SK-N-SH (cell line): ENCODE measurements at regions not wholly inside any gene's neighbourhood (a gene's known extent, or its start where the extent isn't known, plus 50 kb on each side); places are given as distances from the start of the nearest gene placed in this dataset.

Experiments used
- CTCF ChIA-PET: fragments of 300-600, 350-600 bp; formaldehyde crosslinking; extraction: SDS; loops from one replicate; lab custom pipeline; 2021; lab: Yijun Ruan, JAX
- POLR2A ChIA-PET: fragments of 350-600 bp; sonication (Branson Sonifier 250); formaldehyde crosslinking; extraction: SDS; loops from one replicate; lab custom pipeline; 2020; ENCODE audit warnings: antibody characterized with exemption, inconsistent platforms; lab: Yijun Ruan, JAX
- DNase-seq: peaks from one replicate; pipeline ENCODE4 v3.0.0; 2012
- H2AFZ ChIP-seq: fragments of 200-600 bp; sonication (generic); 2 replicates; pipeline ENCODE4 v1.8.1; 2016; ENCODE audit warnings: antibody characterized with exemption, mild to moderate bottlenecking, low read depth
- H3F3A ChIP-seq: fragments of 200-600 bp; sonication (generic); replicated peaks from 2 replicates; pipeline ENCODE3; 2016; ENCODE audit warnings: antibody characterized with exemption, mild to moderate bottlenecking; ENCODE audit not compliant: insufficient read depth
- H3K27ac ChIP-seq, 2 experiments: fragments of 200-500 bp in 1 of 2; fragments of 200-600 bp in 1 of 2; sonication (Bioruptor generic) in 1 of 2; sonication (generic), shearing (Covaris generic) in 1 of 2; 2 replicates each; pipeline versions ENCODE4 v1.5.1 to v1.6.1; 2014 to 2016; ENCODE audit warnings: low read depth in 2 of 2, inconsistent platforms in 1 of 2, low read length in 1 of 2, mild to moderate bottlenecking in 1 of 2, mixed read lengths in 1 of 2
- H3K27me3 ChIP-seq: fragments of 200-600 bp; sonication (generic), shearing (Covaris generic); 2 replicates; pipeline ENCODE4 v1.6.1; 2016; ENCODE audit warnings: mixed run types; ENCODE audit not compliant: insufficient read depth
- H3K36me3 ChIP-seq, 2 experiments: fragments of 200-500 bp in 1 of 2; fragments of 200-600 bp in 1 of 2; sonication (Bioruptor generic) in 1 of 2; sonication (generic) in 1 of 2; replicated peaks in 1 of 2; 2 replicates each; pipeline versions ENCODE3 to v1.5.1; 2014 to 2016; ENCODE audit warnings: low read length in 1 of 2, mild to moderate bottlenecking in 1 of 2; ENCODE audit not compliant: insufficient read depth in 2 of 2, control insufficient read depth in 1 of 2
- H3K4me1 ChIP-seq, 2 experiments: fragments of 200-500 bp in 1 of 2; fragments of 200-600 bp in 1 of 2; sonication (Bioruptor generic) in 1 of 2; sonication (generic), shearing (Covaris generic) in 1 of 2; 2 replicates each; pipeline versions ENCODE4 v1.5.1 to v1.6.1; 2014 to 2016; ENCODE audit warnings: low read depth in 1 of 2, low read length in 1 of 2, mixed run types in 1 of 2; ENCODE audit not compliant: insufficient read depth in 2 of 2, control insufficient read depth in 1 of 2
- H3K4me2 ChIP-seq: fragments of 200-600 bp; sonication (generic), shearing (Covaris generic); 2 replicates; pipeline ENCODE4 v1.6.1; 2017; ENCODE audit warnings: mixed run types
- H3K4me3 ChIP-seq, 2 experiments: fragments of 200-500 bp in 1 of 2; fragments of 200-600 bp in 1 of 2; sonication (Bioruptor generic) in 1 of 2; sonication (generic), shearing (Covaris generic) in 1 of 2; 2 replicates each; pipeline versions ENCODE4 v1.5.1 to v1.8.1; 2014 to 2016; ENCODE audit warnings: low read depth in 2 of 2, inconsistent platforms in 1 of 2, low read length in 1 of 2, mild to moderate bottlenecking in 1 of 2, mixed read lengths in 1 of 2, moderate library complexity in 1 of 2
- H3K79me2 ChIP-seq: fragments of 200-600 bp; sonication (generic); 2 replicates; pipeline ENCODE4 v1.8.1; 2017; ENCODE audit warnings: mild to moderate bottlenecking; ENCODE audit not compliant: insufficient read depth
- H3K9ac ChIP-seq: fragments of 200-600 bp; sonication (generic); 2 replicates; pipeline ENCODE4 v1.6.1; 2017; ENCODE audit warnings: mixed run types
- H3K9me2 ChIP-seq: fragments of 200-600 bp; sonication (generic); 2 replicates; pipeline ENCODE4 v1.6.1; 2017; ENCODE audit warnings: mixed run types
- H3K9me3 ChIP-seq: fragments of 200-600 bp; sonication (generic); 2 replicates; pipeline ENCODE4 v1.6.1; 2017; ENCODE audit warnings: mixed run types, mild to moderate bottlenecking, moderate library complexity
- H4K20me1 ChIP-seq: fragments of 200-600 bp; sonication (generic); 2 replicates; pipeline ENCODE4 v1.6.1; 2017; ENCODE audit warnings: mild to moderate bottlenecking, mixed run types; ENCODE audit not compliant: insufficient read depth
- CHD2 ChIP-seq: fragments of 150-350 bp; IDR thresholded peaks from 2 replicates; pipeline ENCODE4 v1.6.1; 2018; ENCODE audit warnings: low read length; ENCODE audit not compliant: partially characterized antibody
- EP300 ChIP-seq, 2 experiments: IDR thresholded peaks; 2 replicates each; pipeline versions ENCODE4 v1.4.0 to v1.6.1; 2012; ENCODE audit warnings: borderline replicate concordance in 1 of 2, low read depth in 1 of 2, low read length in 1 of 2
- FOXJ3 ChIP-seq: sonication (generic); formaldehyde crosslinking; IDR thresholded peaks from 2 replicates; pipeline ENCODE4 v1.5.1; 2020; ENCODE audit warnings: mild to moderate bottlenecking, missing genetic modification reagents
- FOXM1 ChIP-seq: IDR thresholded peaks from 2 replicates; pipeline ENCODE4 v1.4.0; 2012; ENCODE audit warnings: low read depth, mild to moderate bottlenecking
- GABPA ChIP-seq: IDR thresholded peaks from 2 replicates; pipeline ENCODE4 v1.4.0; 2012; ENCODE audit warnings: low read depth, mild to moderate bottlenecking
- GATA2 ChIP-seq: sonication (generic); formaldehyde crosslinking; IDR thresholded peaks from 2 replicates; pipeline ENCODE4 v1.5.0; 2020; ENCODE audit warnings: mild to moderate bottlenecking, missing genetic modification reagents
- JUND ChIP-seq: IDR thresholded peaks from 2 replicates; pipeline ENCODE4 v1.4.0; 2012
- MAX ChIP-seq: IDR thresholded peaks from 2 replicates; pipeline ENCODE4 v1.4.0; 2012; ENCODE audit warnings: low read depth
- PBX3 ChIP-seq: IDR thresholded peaks from 2 replicates; pipeline ENCODE4; 2012
- POLR2AphosphoS5 ChIP-seq: IDR thresholded peaks from 2 replicates; pipeline ENCODE4 v1.6.1; 2012; ENCODE audit warnings: low read depth, low read length
- RAD21 ChIP-seq: IDR thresholded peaks from 2 replicates; pipeline ENCODE4 v1.6.1; 2012; ENCODE audit warnings: mild to moderate bottlenecking, low read length
- RCOR1 ChIP-seq: fragments of 150-350 bp; IDR thresholded peaks from 2 replicates; pipeline ENCODE4 v1.6.1; 2017; ENCODE audit warnings: antibody characterized with exemption, low read length
- RFX5 ChIP-seq: IDR thresholded peaks from 2 replicates; pipeline ENCODE4 v1.6.1; 2012; ENCODE audit warnings: mild to moderate bottlenecking, improper control_type of control experiment, low read length
- SIN3A ChIP-seq: IDR thresholded peaks from 2 replicates; pipeline ENCODE4 v1.6.1; 2012; ENCODE audit warnings: low read depth, mild to moderate bottlenecking, low read length, moderate library complexity, borderline replicate concordance
- SMC3 ChIP-seq: IDR thresholded peaks from 2 replicates; pipeline ENCODE4 v1.6.1; 2012; ENCODE audit warnings: low read depth, low read length, improper control_type of control experiment
- TCF12 ChIP-seq: IDR thresholded peaks from 2 replicates; pipeline ENCODE4 v1.4.0; 2012
- TEAD4 ChIP-seq: IDR thresholded peaks from 2 replicates; pipeline ENCODE4 v1.4.0; 2012; ENCODE audit warnings: mild to moderate bottlenecking, borderline replicate concordance; ENCODE audit not compliant: insufficient read depth
- USF1 ChIP-seq: IDR thresholded peaks from 2 replicates; pipeline ENCODE4 v1.4.0; 2012; ENCODE audit warnings: low read depth, borderline replicate concordance
- USF2 ChIP-seq: fragments of 150-350 bp; IDR thresholded peaks from 2 replicates; pipeline ENCODE4 v1.6.1; 2017; ENCODE audit warnings: antibody characterized with exemption, low read length, low read depth, borderline replicate concordance
- YY1 ChIP-seq: IDR thresholded peaks from 2 replicates; pipeline ENCODE4 v1.4.0; 2012; ENCODE audit warnings: low read depth, mild to moderate bottlenecking
- ZBTB33 ChIP-seq: IDR thresholded peaks from 2 replicates; pipeline ENCODE4 v1.4.0; 2012; ENCODE audit warnings: low read depth, borderline replicate concordance
- WGBS: methylation state at CpG from one replicate; pipeline ENCODE4 v1.1.6; 2017; ENCODE audit warnings: low lambda C conversion rate; 5-methylcytosine and 5-hydroxymethylcytosine counted together

- Histone ChIP-seq H3K79me2 (no peaks in the 10 kb centered on the region), H3K9ac (no peak overlapping the region), H4K20me1 (no peaks in the 10 kb centered on the region), H3K4me1 (no peaks in the 10 kb centered on the region; a peak in 1 of 4 replicates), H3K27ac (no peak overlapping the region), H3K4me2 (no peak overlapping the region), H2AFZ (no peak overlapping the region), H3K4me3 (no peak overlapping the region), H3K9me2 (no peaks in the 10 kb centered on the region), H3K9me3 (no peaks in the 10 kb centered on the region), H3F3A (no peaks in the 10 kb centered on the region), H3K36me3 (no peaks in the 10 kb centered on the region), H3K27me3 (no peaks in the 10 kb centered on the region)
- 51% methylated on average over 2 of the region's 2 CpGs for WGBS
- DNase-seq = no peak
- no peak for TF ChIP-seq PBX3
- no peak for TF ChIP-seq CHD2
- TF ChIP-seq USF2 = no peak
- TF ChIP-seq FOXM1 = no peak
- no peak for TF ChIP-seq RFX5
- no peak for TF ChIP-seq RCOR1
- no peak for TF ChIP-seq GATA2 (CRISPR knock-in tag)
- no peak for TF ChIP-seq USF1
- CTCF ChIA-PET = no interaction called here
- POLR2A ChIA-PET = no interaction called here
Measured at GRCh38 chr16:65644821-65645220, 523.0 kb upstream of the CDH11 start.

- H3K79me2 ChIP-seq = no peaks in the 10 kb centered on the region
- ChIA-PET POLR2A (no interaction called here), CTCF (interaction anchor here (0.6 kb wide), 1 partner anchor 109 kb away, joined by 3 read pairs; no protein-coding TSS in a partner anchor)
- 66% methylated on average over 3 of the region's 3 CpGs for WGBS
- no peak overlapping the region for H3K9ac ChIP-seq
- no peak overlapping the region for H2AFZ ChIP-seq
- no peak overlapping the region for H3K4me2 ChIP-seq
- no peaks in the 10 kb centered on the region for H3K9me2 ChIP-seq
- DNase-seq = no peak
- H3F3A ChIP-seq = no peaks in the 10 kb centered on the region
- H3K27me3 ChIP-seq = no peaks in the 10 kb centered on the region
- H4K20me1 ChIP-seq = no peaks in the 10 kb centered on the region
- no peak overlapping the region for H3K27ac ChIP-seq
- H3K4me1 ChIP-seq = no peaks in the 10 kb centered on the region
- H3K4me3 ChIP-seq = no peak overlapping the region
- no peaks in the 10 kb centered on the region for H3K9me3 ChIP-seq
- H3K36me3 ChIP-seq = no peaks in the 10 kb centered on the region
- no peak for TF ChIP-seq FOXM1
- no peak for TF ChIP-seq YY1
- TF ChIP-seq RAD21 = no peak
- no peak for TF ChIP-seq USF2
- no peak for TF ChIP-seq EP300 (IDR thresholded peaks at IDR 0.05; ENCODE audit: borderline replicate concordance in 1 of 2, low read depth in 1 of 2, low read length in 1 of 2)
- no peak for TF ChIP-seq SIN3A
- TF ChIP-seq TCF12 = no peak
- no peak for TF ChIP-seq SMC3
- TF ChIP-seq MAX = no peak
- TF ChIP-seq FOXJ3 (CRISPR knock-in tag) = no peak
- no peak for TF ChIP-seq JUND
- no peak for TF ChIP-seq USF1
- TF ChIP-seq GABPA = no peak
- no peak for TF ChIP-seq TEAD4
- TF ChIP-seq POLR2AphosphoS5 = no peak
- no peak for TF ChIP-seq ZBTB33
Measured at GRCh38 chr16:65641762-65642289, 520.0 kb upstream of the CDH11 start.
